ENCODE measurements at regions not wholly inside any gene's neighbourhood (a gene's known extent, or its start where the extent isn't known, plus 50 kb on each side); places are given as distances from the start of the nearest gene placed in this dataset.

DNA sequence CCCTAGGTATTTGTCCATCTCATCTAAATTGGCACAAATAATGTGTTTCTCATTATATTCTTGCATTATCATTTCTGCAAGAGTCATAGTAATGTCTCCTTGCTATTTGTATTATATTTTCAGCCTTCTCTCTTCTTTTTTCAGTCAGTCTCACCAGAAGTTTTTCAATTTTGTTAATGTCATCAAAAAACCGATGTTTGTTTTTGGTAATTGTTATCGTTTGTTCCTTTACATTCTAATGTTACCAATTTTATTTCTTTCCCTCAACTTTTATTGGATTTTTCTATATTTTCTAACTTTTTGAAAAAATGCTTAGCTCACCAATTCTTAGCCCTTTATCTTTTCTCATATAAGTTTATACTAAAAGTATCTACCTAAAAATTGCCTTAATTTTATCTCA is 82.2 kb upstream of the NRSN1 start:
- H2AFZ ChIP-seq = no peak overlapping the region
- H3K4me1 ChIP-seq (replicated peaks; ENCODE audit: insufficient read depth) = no peaks in the 10 kb centered on the region
- intact Hi-C loops (cut with micrococcal nuclease; ENCODE audit: unreplicated experiment) = no loop called here
- H3K27me3 ChIP-seq (ENCODE audit: insufficient read depth, low read depth) = no peaks in the 10 kb centered on the region
- no peaks in the 10 kb centered on the region for H3K9me2 ChIP-seq (ENCODE audit: insufficient read depth)
- H3F3A ChIP-seq (ENCODE audit: insufficient read depth, low read depth) = no peaks in the 10 kb centered on the region
- no peaks in the 10 kb centered on the region for H3K79me2 ChIP-seq (ENCODE audit: low read depth)
- no peaks in the 10 kb centered on the region for H3K36me3 ChIP-seq (ENCODE audit: low read depth)
- ChIA-PET POLR2A (ENCODE audit: unreplicated experiment) (no interaction called here), CTCF (no interaction called here)
- BruUV-seq (replicated peaks) = no TSS peak
- no peaks in the 10 kb centered on the region for H3K9me3 ChIP-seq (ENCODE audit: insufficient read depth, low read depth)
- H3K4me3 ChIP-seq = no peak overlapping the region
- H3K4me2 ChIP-seq = no peak overlapping the region
- TF ChIP-seq EZH2 (IDR thresholded peaks at IDR 0.05; ENCODE audit: low read depth) = no peak
- TF ChIP-seq CTCF (conservative IDR thresholded peaks at IDR 0.05) = no peak
- no peak for DNase-seq
- H3K27ac ChIP-seq = no peak overlapping the region
- no peaks in the 10 kb centered on the region for H4K20me1 ChIP-seq (ENCODE audit: insufficient read depth)

DNA sequence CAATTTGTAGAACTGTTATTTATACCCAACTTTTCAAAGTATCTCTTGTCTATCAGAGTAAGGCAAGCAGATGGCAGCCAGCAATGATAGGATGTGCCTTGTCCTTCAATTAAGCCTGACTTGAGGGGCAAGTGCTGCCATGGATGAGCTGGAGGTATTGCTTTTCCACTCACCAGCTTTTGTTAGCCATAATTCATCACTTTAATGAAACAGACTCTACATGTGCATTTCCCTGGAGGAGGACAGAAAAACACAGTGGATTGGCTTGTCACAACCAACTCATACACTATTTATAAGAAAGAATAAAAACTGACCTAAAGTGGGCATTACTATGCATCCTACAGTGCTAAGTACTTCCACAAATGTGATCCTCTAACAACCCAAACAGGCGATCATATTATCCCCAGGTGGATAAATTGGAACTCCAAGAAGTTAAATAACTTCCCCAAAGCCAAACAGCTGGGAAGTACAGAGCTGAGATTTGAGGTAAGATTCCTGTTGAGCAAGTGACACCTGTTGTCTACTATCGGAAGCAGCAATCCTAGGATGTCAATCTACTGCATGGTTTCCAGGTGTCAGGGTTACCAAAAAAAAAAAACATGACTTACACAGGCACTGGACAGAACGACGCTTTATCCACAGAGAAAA is 73.9 kb upstream of the NRSN1 start:
- POLR2A ChIA-PET (ENCODE audit: unreplicated experiment) = no interaction called here
- BruUV-seq (replicated peaks) = no TSS peak
- intact Hi-C loops (cut with micrococcal nuclease; ENCODE audit: unreplicated experiment) = no loop called here

DNA sequence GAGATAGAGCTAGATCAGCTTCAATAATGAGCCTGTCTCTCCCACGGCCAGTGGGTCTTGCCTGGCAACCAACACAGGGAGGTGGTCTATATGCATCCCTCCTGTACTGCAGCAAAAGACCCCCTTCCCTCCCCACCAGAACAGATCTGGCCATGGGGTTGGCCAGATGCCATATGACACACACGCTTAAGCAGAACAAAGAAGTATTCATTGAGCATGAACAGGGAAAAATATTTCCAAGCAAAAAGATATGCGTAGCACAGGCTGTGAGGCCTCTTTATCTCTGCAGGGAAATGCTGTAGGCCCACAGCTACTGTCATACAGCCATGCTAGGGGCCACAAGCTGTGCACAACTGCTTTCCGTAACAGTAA is 73.4 kb upstream of the NRSN1 start:
- Histone ChIP-seq H3K27ac (no peak overlapping the region), H3F3A (ENCODE audit: insufficient read depth, low read depth) (no peaks in the 10 kb centered on the region), H4K20me1 (ENCODE audit: insufficient read depth) (no peaks in the 10 kb centered on the region), H2AFZ (no peak overlapping the region), H3K4me2 (no peak overlapping the region), H3K4me1 (replicated peaks; ENCODE audit: insufficient read depth) (no peaks in the 10 kb centered on the region), H3K36me3 (ENCODE audit: low read depth) (no peaks in the 10 kb centered on the region), H3K27me3 (ENCODE audit: insufficient read depth, low read depth) (no peaks in the 10 kb centered on the region), H3K9me2 (ENCODE audit: insufficient read depth) (no peaks in the 10 kb centered on the region), H3K79me2 (ENCODE audit: low read depth) (no peaks in the 10 kb centered on the region), H3K9me3 (ENCODE audit: insufficient read depth, low read depth) (peaks cover 3% of the 10 kb centered on the region; the same call in 1 of the 2 replicates), H3K4me3 (no peak overlapping the region)
- no TSS peak for BruUV-seq (replicated peaks)
- DNase-seq = no peak
- ChIA-PET CTCF (no interaction called here), POLR2A (ENCODE audit: unreplicated experiment) (no interaction called here)
- no peak for TF ChIP-seq EZH2 (IDR thresholded peaks at IDR 0.05; ENCODE audit: low read depth)
- TF ChIP-seq CTCF (conservative IDR thresholded peaks at IDR 0.05) = no peak
- intact Hi-C loops (cut with micrococcal nuclease; ENCODE audit: unreplicated experiment) = no loop called here

More for the DNA sequence above, 73.9 kb upstream of the NRSN1 start:
- Histone ChIP-seq H3K79me2 (ENCODE audit: low read depth) (no peaks in the 10 kb centered on the region), H3K36me3 (ENCODE audit: low read depth) (no peaks in the 10 kb centered on the region), H2AFZ (no peak overlapping the region), H4K20me1 (ENCODE audit: insufficient read depth) (no peaks in the 10 kb centered on the region), H3K27ac (no peak overlapping the region), H3K4me1 (replicated peaks; ENCODE audit: insufficient read depth) (no peaks in the 10 kb centered on the region), H3K9me3 (ENCODE audit: insufficient read depth, low read depth) (peaks cover 3% of the 10 kb centered on the region; the same call in 1 of the 2 replicates), H3F3A (ENCODE audit: insufficient read depth, low read depth) (no peaks in the 10 kb centered on the region), H3K9me2 (ENCODE audit: insufficient read depth) (no peaks in the 10 kb centered on the region), H3K27me3 (ENCODE audit: insufficient read depth, low read depth) (no peaks in the 10 kb centered on the region), H3K4me3 (no peak overlapping the region), H3K4me2 (no peak overlapping the region)
- CTCF ChIA-PET = no interaction called here
- DNase-seq = no peak
- TF ChIP-seq CTCF (conservative IDR thresholded peaks at IDR 0.05) = no peak
